ENCODE measurements at regions not wholly inside any gene's neighbourhood (a gene's known extent, or its start where the extent isn't known, plus 50 kb on each side); places are given as distances from the start of the nearest gene placed in this dataset.

GRCh38 chr10:131764929-131765328, 135.9 kb upstream of the PPP2R2D start:
- DNase-seq: no peak

DNA sequence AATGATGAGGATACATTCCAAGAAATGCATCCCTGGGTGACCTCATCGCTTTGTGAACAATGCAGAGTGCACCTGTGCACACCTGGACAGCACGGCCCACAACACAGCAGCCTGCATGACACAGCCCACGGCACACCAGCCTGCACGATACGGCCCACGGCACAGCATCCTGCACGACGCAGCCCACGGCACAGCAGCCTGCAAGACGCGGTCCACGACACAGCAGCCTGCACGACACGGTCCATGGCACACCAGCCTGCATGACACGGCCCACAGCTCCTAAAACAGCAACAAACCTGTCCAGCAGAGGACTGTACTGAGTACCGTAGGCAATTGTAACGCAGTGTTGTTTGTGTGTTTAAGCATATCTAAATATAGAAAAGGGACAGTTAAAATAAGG, 134.7 kb upstream of the PPP2R2D start:
- no peak for DNase-seq

DNA sequence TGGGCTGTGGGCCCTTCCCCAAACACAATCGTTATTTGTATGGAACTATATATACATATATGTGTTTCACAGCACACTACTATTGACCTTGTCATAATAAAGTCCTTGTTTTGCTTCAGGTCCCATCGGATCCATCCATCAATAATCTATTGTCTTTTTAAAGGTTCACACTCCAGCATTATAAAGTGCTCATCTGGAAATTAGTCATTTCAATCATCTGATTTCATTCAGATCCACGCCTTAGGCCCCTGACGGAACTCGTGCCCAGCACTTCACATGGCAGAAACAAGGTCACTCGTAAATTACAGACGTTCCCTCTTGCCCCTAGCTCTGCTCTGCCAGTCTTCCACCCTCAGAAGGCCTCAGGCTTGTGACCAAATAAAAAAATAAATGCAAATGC, 133.1 kb upstream of the PPP2R2D start:
- DNase-seq: no peak

DNA sequence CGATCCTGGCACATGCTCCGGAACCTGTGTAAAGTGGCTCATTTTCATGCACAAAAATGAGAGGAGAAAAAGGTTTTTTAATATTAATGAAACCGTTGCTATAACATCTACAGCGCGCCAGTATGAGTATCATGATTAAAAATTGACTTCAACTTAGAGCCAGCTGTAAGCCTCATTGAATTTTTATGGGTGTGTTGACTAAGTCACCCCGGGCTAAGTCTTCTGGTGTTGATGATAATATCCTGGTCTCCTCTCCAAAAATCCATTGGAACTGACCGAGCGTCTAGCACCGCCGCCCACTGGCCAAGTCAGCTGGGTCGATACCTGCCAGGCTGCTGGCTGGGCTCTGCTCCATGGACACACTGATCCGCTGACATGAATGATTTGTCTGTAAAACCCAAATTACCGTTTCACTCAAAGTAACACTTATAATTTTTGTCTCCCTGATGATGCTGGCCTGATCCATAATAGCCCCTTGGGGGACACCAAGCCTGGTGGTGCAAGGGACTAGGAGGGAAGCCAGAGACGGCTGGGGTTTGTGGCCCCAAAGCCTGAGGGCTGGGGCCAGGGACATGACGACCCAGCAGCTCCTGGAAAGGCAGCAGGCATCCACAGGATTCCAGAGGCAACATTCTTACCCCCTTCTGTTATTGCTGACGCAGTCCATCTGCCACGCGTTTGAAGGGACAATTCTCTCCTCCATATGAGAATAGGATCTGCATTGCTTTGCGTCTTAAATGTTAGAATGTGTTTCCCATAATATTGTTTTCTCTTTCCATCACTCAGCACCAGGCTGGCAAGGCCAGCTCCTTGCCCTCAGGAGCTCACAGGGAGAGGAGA, 131.0 kb upstream of the PPP2R2D start:
- no peak for DNase-seq

DNA sequence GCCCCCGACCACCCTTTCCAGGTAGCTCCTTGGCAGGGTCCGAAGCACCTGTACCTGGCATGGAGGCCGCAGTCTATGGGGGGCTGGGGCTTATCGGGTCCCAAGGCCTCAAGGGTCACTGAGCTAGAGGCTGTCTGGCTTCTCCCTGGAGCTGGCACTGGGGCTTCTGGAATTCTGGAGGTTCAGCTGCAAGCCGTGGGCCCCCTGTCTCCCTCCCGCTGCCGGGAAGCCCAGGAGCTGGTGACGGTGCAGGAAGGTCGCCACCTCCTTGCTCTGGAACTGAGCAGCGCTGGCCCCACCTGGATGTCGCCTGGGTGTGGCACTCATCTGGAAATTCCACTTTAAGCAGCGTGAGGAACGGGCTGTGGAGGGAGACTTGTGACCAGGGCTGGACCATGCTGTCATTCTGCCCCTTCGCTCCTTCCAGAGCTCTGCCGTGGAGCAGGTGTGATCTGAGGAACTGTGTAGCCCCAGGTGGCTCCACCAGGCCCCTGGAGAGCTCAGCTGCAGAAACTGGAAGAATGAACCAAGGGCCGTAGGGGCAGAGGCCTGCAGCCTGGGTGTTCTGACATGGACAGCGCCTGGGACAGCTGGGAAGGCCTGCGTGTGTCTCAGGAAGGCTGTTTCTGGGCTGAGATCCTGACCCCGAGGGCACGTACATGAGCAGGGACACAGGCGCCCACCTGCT, 129.7 kb upstream of the PPP2R2D start:
- DNase-seq: no peak

DNA sequence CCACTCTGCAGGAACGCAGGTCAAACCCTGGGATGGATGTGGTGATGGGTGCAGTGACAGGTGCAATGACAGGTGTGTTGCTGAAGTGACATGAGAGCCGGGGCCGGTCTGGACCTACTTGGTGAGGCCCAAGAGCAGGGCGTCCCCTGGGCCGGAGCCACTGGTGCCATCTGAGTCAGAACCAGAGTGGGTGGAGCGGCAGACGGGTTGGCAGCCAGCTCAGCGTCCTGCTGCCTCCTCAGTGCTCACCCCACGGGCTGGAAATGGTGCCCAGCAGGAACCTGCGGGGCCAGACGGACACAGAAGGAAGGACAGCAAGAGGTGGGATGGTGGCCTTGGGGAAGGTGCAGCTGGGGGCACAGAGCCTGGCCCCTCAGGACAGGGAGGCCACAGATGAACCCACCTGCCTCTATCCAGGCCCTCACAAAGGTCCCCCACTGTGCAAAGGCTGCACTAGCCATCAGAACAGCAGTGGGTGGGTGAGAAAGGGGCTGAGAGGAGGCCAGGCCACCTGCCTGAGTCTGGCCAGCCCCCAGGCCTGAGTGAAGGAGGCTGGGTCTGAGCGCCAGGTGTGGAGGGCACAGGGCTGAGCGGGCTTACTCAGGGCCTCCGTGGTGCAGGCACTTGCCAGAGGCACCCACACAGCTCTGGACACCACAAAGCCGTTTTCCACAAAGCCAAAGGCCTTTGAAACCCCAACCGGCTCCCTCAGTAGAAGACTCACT, 129.0 kb upstream of the PPP2R2D start:
- DNase-seq: no peak

GRCh38 chr10:131772441-131772840, 128.4 kb upstream of the PPP2R2D start:
- DNase-seq: no peak

DNA sequence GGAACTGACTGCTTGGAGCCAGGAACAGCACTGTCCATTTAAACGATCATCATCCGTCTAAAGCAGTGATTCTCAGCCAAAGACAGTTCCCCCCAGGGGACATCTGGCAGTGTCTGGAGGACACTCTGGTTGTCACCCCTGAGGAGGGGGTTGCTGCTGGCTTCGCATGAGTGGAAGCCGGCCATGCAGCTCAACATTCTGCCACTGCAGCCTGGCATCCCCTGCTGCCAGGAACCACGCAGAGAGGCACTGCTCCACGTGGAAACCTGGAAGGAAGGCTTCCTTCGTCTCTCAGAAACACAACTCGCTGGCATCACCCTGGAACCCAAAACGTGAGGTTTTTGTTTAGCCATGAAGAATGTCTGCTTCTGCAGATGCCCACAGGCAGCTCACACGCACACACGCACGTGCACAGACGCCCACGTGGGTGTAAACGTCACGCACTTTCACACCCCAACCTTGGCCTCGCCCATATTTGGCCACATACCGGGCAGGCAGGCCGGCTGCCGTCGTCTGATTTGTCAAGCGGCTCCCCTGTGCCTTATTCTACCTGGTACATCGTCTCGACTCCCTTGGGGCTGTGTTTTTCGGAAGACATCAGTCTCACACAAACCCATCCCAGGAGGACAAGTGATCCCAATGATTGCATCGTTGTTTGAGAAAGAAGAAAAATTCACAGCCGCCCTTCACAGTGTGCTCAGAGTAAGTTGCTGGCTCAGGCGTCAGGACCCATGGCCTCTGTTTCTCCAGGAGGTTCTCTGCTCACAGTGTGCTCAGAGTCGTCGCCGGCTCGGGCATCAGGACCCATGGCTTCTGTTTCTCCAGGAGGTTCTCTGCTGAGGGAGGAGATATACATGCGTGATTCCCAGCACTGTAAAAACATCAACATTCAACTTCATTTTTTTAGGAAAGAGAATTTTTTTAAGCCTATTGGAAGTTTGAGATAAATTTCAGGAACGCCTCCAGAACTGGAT, 127.2 kb upstream of the PPP2R2D start:
- DNase-seq: no peak

GRCh38 chr10:131774681-131775085, 126.1 kb upstream of the PPP2R2D start:
- DNase-seq: no peak

DNA sequence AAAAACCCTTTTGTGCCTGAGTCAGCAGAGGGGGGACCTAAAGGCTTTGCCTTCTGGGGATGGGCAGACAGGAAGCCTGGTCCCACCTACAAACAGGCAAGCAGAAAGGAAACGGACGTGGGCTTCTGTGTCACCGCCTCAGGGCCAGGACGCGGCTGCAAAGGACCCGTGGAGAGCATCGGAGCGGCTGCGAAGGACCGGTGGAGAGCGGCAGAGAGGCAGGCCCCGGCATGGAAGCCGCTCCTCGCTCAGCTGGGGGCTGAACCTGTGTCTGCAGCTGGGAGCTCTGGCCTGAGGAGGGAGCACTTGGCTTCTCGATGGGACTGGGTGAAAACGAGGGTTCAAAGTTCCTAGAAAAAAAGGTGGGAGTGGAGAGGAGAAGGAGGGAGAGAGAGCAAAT, 125.4 kb upstream of the PPP2R2D start:
- DNase-seq: no peak

DNA sequence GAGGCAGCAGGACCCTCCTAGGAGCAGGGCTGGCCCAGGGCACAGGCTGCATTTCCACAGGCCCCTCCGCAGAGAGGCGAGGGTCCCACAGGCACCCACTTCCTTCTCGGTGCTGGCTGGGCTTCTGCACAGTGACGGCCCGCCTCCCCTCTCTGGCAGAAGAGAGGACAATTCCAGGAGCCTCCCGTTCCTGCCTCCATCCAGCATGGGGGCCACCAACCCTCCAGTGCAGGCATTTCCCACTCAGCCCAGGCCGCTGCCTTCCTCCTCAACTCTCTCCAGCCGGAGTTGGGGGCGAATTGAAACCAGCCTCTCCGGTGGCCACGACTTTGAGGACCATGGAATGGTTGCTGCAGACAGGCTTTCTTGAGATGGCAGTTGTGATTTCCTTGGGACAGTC, 125.0 kb upstream of the PPP2R2D start:
- DNase-seq: no peak

GRCh38 chr10:131776496-131776895, 124.3 kb upstream of the PPP2R2D start:
- no peak for DNase-seq

GRCh38 chr10:131777162-131777561, 123.6 kb upstream of the PPP2R2D start:
- DNase-seq: no peak

GRCh38 chr10:131777921-131778320, 122.9 kb upstream of the PPP2R2D start:
- no peak for DNase-seq

DNA sequence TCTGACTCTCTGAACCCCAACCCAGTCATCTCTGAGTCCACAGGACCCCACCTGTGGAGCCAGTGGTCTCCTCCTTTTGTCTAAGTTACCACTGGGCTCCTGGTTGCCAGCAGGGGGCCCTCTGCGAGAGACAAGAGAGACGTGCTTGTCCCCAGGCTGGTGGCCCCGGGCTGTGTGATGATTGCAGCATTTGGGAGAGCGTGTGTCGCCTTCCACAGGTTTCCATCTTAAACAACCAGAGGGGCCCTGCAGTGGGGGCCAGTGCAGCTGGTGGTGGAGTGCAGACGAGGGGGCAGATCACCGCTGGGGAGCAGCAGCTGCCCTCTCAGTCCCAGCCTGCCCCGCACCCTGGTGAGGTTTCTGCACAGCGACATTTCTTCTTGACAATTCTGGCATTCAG, 122.4 kb upstream of the PPP2R2D start:
- no peak for DNase-seq

GRCh38 chr10:131778842-131779241, 122.0 kb upstream of the PPP2R2D start:
- no peak for DNase-seq

DNA sequence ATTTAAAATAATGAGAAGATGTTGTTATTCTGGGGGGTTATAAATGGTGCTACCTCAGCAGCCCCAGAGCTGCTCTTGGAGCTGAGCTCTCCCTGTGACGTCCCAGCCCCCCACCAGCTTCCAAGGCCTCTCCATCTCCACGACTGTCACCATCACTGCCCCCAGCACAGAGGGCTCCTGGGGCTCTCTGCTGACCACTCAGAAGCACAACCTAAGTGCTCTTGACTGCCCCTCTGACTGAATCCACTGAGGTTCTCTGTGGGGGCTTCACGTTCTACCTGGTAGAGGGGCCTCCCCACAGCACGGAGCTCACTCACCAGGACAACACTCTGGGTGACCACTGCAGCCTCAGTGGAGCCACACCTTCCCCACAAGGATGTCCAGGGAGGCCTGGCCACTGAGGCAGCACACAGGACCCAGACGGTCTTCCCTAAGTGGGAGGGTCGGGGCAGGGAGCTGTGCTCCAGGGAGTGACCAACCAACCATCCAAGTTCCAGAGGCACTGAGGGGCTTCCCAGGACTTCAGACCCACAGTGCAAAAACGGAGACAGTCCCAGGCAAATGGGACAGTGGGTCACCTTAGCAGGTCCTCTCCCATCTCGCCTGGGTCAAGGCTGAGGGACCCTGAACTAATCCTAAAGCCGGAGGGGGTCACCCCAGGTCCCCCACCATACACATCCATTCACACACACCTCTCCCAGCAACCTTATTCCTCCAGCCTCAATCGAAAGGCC, 121.0 kb upstream of the PPP2R2D start:
- no peak for DNase-seq

DNA sequence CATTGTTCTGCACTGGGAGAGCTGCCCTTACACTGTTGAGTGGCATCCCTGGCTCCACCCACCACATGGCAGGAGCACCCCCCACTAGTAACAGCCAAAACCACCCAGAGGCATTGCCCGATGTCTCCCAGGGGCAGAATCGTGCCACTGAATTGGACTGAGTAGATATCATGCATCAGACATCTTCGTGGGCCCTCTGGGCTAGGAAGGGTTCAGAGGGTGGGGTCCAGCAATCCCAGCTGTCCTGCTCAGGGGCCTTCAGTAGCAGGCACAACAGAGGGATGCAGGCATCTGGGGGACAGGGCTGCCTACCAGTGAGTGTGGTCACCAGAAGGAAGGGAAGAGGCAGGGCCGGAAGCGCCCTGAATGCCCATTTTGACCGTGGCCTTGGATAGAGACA, 119.7 kb upstream of the PPP2R2D start:
- no peak for DNase-seq

DNA sequence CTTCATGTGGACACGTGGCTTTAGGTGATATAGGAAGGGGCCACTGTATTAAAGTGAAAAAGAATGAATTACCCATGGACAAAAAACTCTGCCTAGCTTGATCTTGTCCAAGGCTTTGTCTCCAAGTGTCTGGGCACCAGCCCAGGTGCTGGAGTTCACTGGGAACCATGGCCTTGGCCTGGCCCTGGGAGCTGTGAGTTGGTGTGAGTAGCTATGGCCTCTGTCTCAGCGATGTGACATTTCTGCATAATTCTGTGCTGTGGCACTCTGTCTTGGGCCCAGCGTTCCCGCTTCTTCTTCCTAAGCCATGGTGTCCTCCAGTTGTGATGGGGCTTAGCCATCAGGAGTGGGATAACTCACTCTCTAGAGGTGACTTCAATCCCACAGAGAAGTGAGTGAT, 119.0 kb upstream of the PPP2R2D start:
- DNase-seq: no peak

DNA sequence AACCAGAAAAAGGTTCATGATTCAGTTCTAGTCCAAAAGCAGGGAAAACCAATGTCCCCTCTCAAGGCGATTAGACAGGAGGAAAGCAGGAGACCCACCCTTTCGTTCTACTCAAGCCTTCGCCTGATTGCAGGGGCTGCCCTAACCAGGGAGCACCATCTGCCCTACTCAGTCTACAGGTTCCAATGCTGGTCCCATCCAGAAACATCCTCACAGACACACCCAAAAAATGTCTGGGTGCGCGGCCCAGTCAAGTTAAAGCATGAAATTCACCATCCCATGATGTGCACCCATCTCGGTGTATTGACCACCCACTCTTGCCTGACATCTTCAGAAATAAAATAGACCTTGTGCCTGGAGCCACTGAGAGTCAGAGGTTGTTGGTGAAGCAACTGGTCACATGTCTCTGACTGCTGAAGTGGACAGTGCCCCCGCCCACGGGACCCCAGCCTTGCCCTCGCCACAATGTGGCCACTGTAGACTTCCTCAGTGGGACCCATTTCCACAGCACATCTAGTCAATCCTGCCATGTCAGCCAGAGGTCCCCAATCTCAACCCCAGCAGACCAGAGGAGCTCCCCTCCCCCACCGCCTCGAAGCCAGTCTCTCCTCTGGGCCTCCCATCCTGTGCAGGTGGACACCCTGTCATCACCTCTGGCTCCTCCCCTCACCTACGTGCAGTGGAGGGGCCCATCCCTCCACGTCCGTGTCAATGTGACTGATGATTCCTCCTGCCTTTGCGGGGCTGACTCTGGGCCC, 116.3 kb upstream of the PPP2R2D start:
- no peak for DNase-seq

DNA sequence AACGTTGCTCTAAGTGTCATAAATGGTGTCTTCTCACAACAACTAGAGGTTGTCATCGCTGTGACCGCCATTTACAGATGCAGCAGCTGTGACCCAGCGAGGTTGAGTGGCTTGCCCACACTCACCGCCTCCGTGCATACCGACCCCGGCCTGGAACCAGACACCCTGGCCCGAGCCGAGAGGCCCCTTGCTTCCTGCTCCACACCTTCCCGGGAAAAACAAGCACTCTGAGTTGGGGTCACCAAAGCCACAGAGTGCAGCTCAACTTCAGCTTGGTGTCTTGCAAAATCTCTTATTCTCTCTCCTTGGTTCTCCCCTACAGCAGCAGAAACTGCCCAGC, 115.7 kb upstream of the PPP2R2D start:
- DNase-seq: no peak

Data from activated CD8-positive, alpha-beta memory T cell treated with anti-CD3 and anti-CD28 coated beads, Interleukin-2, amount 50 U/mL, for 4 hours (primary cell).